Body of pancreas (tissue), 4 donors: ENCODE measurements at regions not wholly inside any gene's neighbourhood (a gene's known extent, or its start where the extent isn't known, plus 50 kb on each side); places are given as distances from the start of the nearest gene placed in this dataset.

Experiments used
- ATAC-seq: fragments of 150-250 bp; one replicate; pipeline ENCODE4 v1.9.1; 2016
- DNase-seq, 4 donors: peaks; one replicate each; pipeline ENCODE4 v3.0.0-alpha.2; 2019
- H3K27ac ChIP-seq, 4 donors: fragments of 200-600 bp; sonication (generic); 1 replicate in 3 of 4; 2 replicates in 1 of 4; pipeline versions ENCODE4 v1.5.1 to v1.6.1; 2016 to 2019; ENCODE audit warnings: mild to moderate bottlenecking in 1 of 4, mixed read lengths in 1 of 4, moderate library complexity in 1 of 4
- H3K27me3 ChIP-seq, 2 donors: fragments of 200-600 bp; sonication (generic); one replicate each; pipeline ENCODE4 v1.6.0; 2016; ENCODE audit warnings: mild to moderate bottlenecking in 1 of 2
- H3K36me3 ChIP-seq, 2 donors: fragments of 200-600 bp; sonication (generic); replicated peaks in 1 of 2; 2 replicates each; pipeline ENCODE4 v1.5.1; 2016; ENCODE audit warnings: low read depth in 2 of 2; ENCODE audit not compliant: insufficient read depth in 1 of 2
- H3K4me1 ChIP-seq: fragments of 200-600 bp; sonication (generic); one replicate; pipeline ENCODE4 v1.6.0; 2016
- H3K4me3 ChIP-seq, 2 donors: fragments of 200-600 bp; sonication (generic); 1 replicate in 1 of 2; 2 replicates in 1 of 2; pipeline ENCODE4 v1.5.1; 2016 to 2019
- H3K9me3 ChIP-seq, 3 donors: fragments of 200-600 bp; sonication (generic); 1 replicate in 2 of 3; 2 replicates in 1 of 3; pipeline ENCODE4 v1.5.1; 2016
- POLR2A ChIP-seq, 3 donors: fragments of 450-650 bp; IDR thresholded peaks; one replicate each; pipeline ENCODE4 v1.6.1; 2016; ENCODE audit warnings: antibody characterized with exemption in 3 of 3, mild to moderate bottlenecking in 2 of 3
- WGBS, 2 donors: methylation state at CpG; one replicate each; pipeline ENCODE4 v1.1.5; 2017; 5-methylcytosine and 5-hydroxymethylcytosine counted together
- intact Hi-C: fragments of 100-400 bp; cut with DNase I; formaldehyde crosslinking; loops from one replicate; pipeline ENCODE4 v1.15.1; 2023
- TF ChIP-seq, protein P1 (sequence below), 7 experiments: fragments of 450-650 bp in 4 of 7; fragments of 200-600 bp in 3 of 7; sonication (generic) in 3 of 7; IDR thresholded peaks; one replicate each; pipeline ENCODE4 v1.5.1; 2016 to 2019; ENCODE audit warnings: antibody characterized with exemption in 7 of 7

DNA sequence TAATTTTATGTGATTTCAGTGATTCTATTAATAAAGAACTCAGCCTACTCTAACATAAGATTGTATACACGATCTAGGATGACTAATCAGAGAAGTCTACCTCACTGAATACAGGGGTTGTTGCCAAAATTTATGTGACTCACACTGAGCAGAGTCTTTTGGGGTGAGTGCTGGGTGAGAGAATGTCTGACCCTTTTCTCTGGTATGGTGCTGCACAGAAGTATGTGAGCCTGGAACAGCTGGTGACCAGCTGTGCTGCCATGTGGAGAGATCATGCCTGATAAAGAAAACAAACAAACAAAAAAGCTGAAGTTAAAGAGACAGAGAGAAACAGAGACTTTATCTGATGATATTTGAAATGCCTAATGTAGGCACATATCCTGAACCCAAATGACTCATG lies 618.1 kb upstream of the GRIA3 start:
- DNase-seq, result peak in 2 of 4 donors; percentile 8 to 10
- H3K27ac ChIP-seq, result no peak overlapping the region
- intact Hi-C loops, result no loop called here
- TF ChIP-seq POLR2A (IDR thresholded peaks at IDR 0.05), result no peak
- TF ChIP-seq, protein P1, sequence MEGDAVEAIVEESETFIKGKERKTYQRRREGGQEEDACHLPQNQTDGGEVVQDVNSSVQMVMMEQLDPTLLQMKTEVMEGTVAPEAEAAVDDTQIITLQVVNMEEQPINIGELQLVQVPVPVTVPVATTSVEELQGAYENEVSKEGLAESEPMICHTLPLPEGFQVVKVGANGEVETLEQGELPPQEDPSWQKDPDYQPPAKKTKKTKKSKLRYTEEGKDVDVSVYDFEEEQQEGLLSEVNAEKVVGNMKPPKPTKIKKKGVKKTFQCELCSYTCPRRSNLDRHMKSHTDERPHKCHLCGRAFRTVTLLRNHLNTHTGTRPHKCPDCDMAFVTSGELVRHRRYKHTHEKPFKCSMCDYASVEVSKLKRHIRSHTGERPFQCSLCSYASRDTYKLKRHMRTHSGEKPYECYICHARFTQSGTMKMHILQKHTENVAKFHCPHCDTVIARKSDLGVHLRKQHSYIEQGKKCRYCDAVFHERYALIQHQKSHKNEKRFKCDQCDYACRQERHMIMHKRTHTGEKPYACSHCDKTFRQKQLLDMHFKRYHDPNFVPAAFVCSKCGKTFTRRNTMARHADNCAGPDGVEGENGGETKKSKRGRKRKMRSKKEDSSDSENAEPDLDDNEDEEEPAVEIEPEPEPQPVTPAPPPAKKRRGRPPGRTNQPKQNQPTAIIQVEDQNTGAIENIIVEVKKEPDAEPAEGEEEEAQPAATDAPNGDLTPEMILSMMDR (IDR thresholded peaks at IDR 0.05), result no peak
- H3K27me3 ChIP-seq, result no peaks in the 10 kb centered on the region
- H3K4me1 ChIP-seq, result no peaks in the 10 kb centered on the region
- no peak overlapping the region for H3K4me3 ChIP-seq
- no peaks in the 10 kb centered on the region for H3K36me3 ChIP-seq
- ATAC-seq, result peak; percentile 38
- no peaks in the 10 kb centered on the region for H3K9me3 ChIP-seq
- WGBS, 2 donors, result 14 to 20% methylated on average over 1 of the region's 1 CpG

DNA sequence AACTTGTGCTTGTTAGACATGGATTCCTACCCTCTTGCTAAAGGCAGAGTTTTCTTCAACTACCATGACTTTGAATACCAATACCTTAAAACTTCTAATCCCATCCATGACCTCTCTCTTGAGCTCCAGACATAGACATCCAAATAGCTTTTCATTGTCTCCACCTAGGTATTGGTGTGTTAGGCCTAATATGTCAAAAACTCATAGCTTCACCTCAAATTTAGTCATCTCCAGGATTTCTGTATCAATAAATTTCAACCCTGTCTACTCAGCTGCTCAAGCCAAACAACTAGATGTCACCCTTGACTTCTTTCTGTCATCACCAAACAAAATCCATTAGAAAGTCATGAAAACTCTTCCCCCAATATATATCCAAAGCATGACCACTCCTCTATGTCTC lies 617.7 kb upstream of the GRIA3 start:
- no peaks in the 10 kb centered on the region for H3K27me3 ChIP-seq
- DNase-seq (no peak), ATAC-seq (no peak)
- TF ChIP-seq, protein P1 (IDR thresholded peaks at IDR 0.05), result no peak
- no peak for TF ChIP-seq POLR2A (IDR thresholded peaks at IDR 0.05)
- H3K4me1 ChIP-seq, result no peaks in the 10 kb centered on the region
- H3K36me3 ChIP-seq, result no peaks in the 10 kb centered on the region
- H3K4me3 ChIP-seq, result no peak overlapping the region
- no peaks in the 10 kb centered on the region for H3K9me3 ChIP-seq
- no peak overlapping the region for H3K27ac ChIP-seq
- intact Hi-C loops, result no loop called here

DNA sequence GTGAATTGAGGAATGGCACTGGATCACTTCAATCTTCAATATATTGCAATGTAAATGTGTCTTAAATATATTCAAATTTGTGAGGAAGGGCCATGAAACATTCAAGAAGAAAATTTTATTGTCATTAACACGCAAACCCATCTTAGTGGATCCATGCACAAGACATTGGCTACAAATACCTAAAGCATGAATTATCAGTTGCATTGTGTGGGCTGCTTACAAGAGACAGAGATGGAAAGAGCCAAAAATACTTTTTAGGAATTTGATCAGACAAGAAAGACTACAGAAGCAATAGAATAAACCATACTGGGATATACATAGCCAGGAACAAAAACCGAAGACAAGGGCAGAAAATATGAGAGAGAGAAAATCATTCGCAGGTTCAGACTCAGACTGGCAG lies 616.2 kb upstream of the GRIA3 start:
- Histone ChIP-seq H3K27me3 (no peaks in the 10 kb centered on the region), H3K4me3 (no peak overlapping the region), H3K9me3 (no peaks in the 10 kb centered on the region), H3K4me1 (no peaks in the 10 kb centered on the region), H3K27ac (no peak overlapping the region), H3K36me3 (no peaks in the 10 kb centered on the region)
- TF ChIP-seq POLR2A (IDR thresholded peaks at IDR 0.05), result no peak
- TF ChIP-seq, protein P1 (IDR thresholded peaks at IDR 0.05), result no peak
- ATAC-seq, result no peak
- DNase-seq, result no peak
- WGBS, 2 donors, result 59 to 66% methylated on average over 3 of the region's 3 CpGs
- intact Hi-C loops, result no loop called here

DNA sequence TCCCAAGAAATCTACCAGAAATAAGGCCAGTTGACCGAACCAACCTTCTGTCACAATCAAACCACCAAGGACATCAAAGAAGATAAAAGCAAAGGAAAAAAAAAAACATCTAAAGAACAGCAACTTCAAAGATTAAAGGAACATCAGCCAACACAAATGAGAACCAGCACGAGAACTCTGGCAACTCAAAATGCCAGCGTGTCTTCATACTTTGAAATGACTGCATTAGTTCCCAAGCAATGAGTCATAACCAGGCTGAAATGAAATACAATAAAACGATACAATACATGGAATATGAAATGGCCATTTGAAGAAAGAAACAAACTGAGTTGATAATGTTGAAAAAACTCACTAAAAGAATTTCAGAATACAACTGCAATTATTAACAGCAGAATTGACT lies 611.6 kb upstream of the GRIA3 start:
- Histone ChIP-seq H3K4me1 (no peaks in the 10 kb centered on the region), H3K27me3 (no peaks in the 10 kb centered on the region), H3K27ac (no peak overlapping the region), H3K4me3 (no peak overlapping the region), H3K36me3 (no peaks in the 10 kb centered on the region), H3K9me3 (no peaks in the 10 kb centered on the region)
- 54 to 58% methylated on average over 4 of the region's 4 CpGs for WGBS, 2 donors
- intact Hi-C loops, result no loop called here
- TF ChIP-seq, protein P1 (IDR thresholded peaks at IDR 0.05), result no peak
- no peak for TF ChIP-seq POLR2A (IDR thresholded peaks at IDR 0.05)
- no peak for ATAC-seq
- DNase-seq, result no peak

DNA sequence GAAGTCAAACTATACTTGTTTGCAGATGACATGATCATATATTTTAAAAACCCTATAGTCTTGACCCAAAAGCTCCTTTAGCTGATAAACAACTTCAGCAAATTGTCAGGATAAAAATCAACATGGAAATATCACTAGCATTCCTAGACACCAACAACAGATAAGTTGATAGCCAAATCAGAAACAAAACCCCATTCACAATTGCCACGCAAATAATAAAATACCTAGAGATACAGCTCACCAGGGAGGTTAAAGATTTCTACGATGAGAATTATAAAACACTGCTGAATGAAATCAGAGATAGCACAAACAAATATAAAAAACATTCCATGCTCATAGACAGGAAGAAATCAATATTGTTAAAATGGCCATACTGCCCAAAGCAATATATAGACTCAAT lies 605.0 kb upstream of the GRIA3 start:
- H3K27ac ChIP-seq, result no peak overlapping the region
- intact Hi-C loops, result no loop called here
- no peaks in the 10 kb centered on the region for H3K4me1 ChIP-seq
- 29 to 53% methylated on average over 2 of the region's 2 CpGs for WGBS, 2 donors
- ATAC-seq (no peak), DNase-seq (no peak)
- H3K4me3 ChIP-seq, result no peak overlapping the region
- H3K36me3 ChIP-seq, result no peaks in the 10 kb centered on the region
- no peaks in the 10 kb centered on the region for H3K27me3 ChIP-seq
- TF ChIP-seq, protein P1 (IDR thresholded peaks at IDR 0.05), result no peak
- TF ChIP-seq POLR2A (IDR thresholded peaks at IDR 0.05), result no peak
- H3K9me3 ChIP-seq, result no peaks in the 10 kb centered on the region
